GM18951 (cell line): ENCODE measurements at regions not wholly inside any gene's neighbourhood (a gene's known extent, or its start where the extent isn't known, plus 50 kb on each side); places are given as distances from the start of the nearest gene placed in this dataset.

ENCODE experiments used
- POLR2A ChIP-seq: IDR thresholded peaks from 4 replicates; pipeline ENCODE4 v1.6.1; 2011; ENCODE audit warnings: mild to moderate bottlenecking; ENCODE audit not compliant: insufficient read length, insufficient read depth; ENCODE audit errors: extremely low read depth
- in situ Hi-C: fragments of 300-500 bp; cut with MboI; formaldehyde crosslinking; loops from one replicate; pipeline ENCODE4 v1.12.0; 2022; ENCODE audit warnings: low sequenced_read_pairs, mixed read lengths, inconsistent platforms; ENCODE audit not compliant: unreplicated experiment

GRCh38 chr22:48138427-48138826 lies 1376.0 kb downstream of the TBC1D22A start:
- TF ChIP-seq POLR2A = no peak
- in situ Hi-C loops = no loop called here

GRCh38 chr22:48137640-48138039 lies 1375.2 kb downstream of the TBC1D22A start:
- TF ChIP-seq POLR2A = no peak
- in situ Hi-C loops = no loop called here

- in situ Hi-C loops = no loop called here
Measured at GRCh38 chr22:48135592-48135991, 1373.1 kb downstream of the TBC1D22A start.

GRCh38 chr22:48125416-48125815 lies 1363.0 kb downstream of the TBC1D22A start:
- in situ Hi-C loops = no loop called here
- TF ChIP-seq POLR2A = no peak

More at GRCh38 chr22:48135592-48135991, 1373.1 kb downstream of the TBC1D22A start:
- TF ChIP-seq POLR2A = no peak

GRCh38 chr22:48121984-48122383 lies 1359.5 kb downstream of the TBC1D22A start:
- TF ChIP-seq POLR2A = no peak

GRCh38 chr22:48118654-48119053 lies 1356.2 kb downstream of the TBC1D22A start:
- in situ Hi-C loops = no loop called here
- TF ChIP-seq POLR2A = no peak

More at GRCh38 chr22:48121984-48122383, 1359.5 kb downstream of the TBC1D22A start:
- in situ Hi-C loops = no loop called here

- no peak for TF ChIP-seq POLR2A
- in situ Hi-C loops = no loop called here
Measured at GRCh38 chr22:48116871-48117270, 1354.4 kb downstream of the TBC1D22A start.

- in situ Hi-C loops = no loop called here
- TF ChIP-seq POLR2A = no peak
Measured at GRCh38 chr22:48112687-48113521, 1350.5 kb downstream of the TBC1D22A start.

GRCh38 chr22:48106715-48107259 lies 1344.3 kb downstream of the TBC1D22A start:
- no peak for TF ChIP-seq POLR2A
- in situ Hi-C loops = no loop called here

GRCh38 chr22:48106215-48106614 lies 1343.8 kb downstream of the TBC1D22A start:
- in situ Hi-C loops = no loop called here
- TF ChIP-seq POLR2A = no peak

- in situ Hi-C loops = no loop called here
- no peak for TF ChIP-seq POLR2A
Measured at GRCh38 chr22:48105259-48105658, 1342.8 kb downstream of the TBC1D22A start.

- no peak for TF ChIP-seq POLR2A
- in situ Hi-C loops = no loop called here
Measured at GRCh38 chr22:48104766-48105165, 1342.3 kb downstream of the TBC1D22A start.

GRCh38 chr22:48104102-48104738 lies 1341.8 kb downstream of the TBC1D22A start:
- in situ Hi-C loops = no loop called here
- TF ChIP-seq POLR2A = no peak
